Vagina (tissue), 2 donors: ENCODE measurements at regions not wholly inside any gene's neighbourhood (a gene's known extent, or its start where the extent isn't known, plus 50 kb on each side); places are given as distances from the start of the nearest gene placed in this dataset.

Experiments
- POLR2A ChIP-seq, 2 donors: fragments of 450-650 bp; IDR thresholded peaks; one replicate each; pipeline ENCODE4 v1.6.1; 2017; ENCODE audit warnings: antibody characterized with exemption in 2 of 2, mild to moderate bottlenecking in 2 of 2, moderate library complexity in 2 of 2
- TF ChIP-seq, protein P1 (sequence below), 3 experiments: fragments of 450-650 bp in 2 of 3; fragments of 200-600 bp in 1 of 3; sonication (generic) in 1 of 3; IDR thresholded peaks; one replicate each; pipeline ENCODE4 v1.5.1; 2017 to 2019; ENCODE audit warnings: antibody characterized with exemption in 3 of 3, mild to moderate bottlenecking in 2 of 3, moderate library complexity in 2 of 3

DNA sequence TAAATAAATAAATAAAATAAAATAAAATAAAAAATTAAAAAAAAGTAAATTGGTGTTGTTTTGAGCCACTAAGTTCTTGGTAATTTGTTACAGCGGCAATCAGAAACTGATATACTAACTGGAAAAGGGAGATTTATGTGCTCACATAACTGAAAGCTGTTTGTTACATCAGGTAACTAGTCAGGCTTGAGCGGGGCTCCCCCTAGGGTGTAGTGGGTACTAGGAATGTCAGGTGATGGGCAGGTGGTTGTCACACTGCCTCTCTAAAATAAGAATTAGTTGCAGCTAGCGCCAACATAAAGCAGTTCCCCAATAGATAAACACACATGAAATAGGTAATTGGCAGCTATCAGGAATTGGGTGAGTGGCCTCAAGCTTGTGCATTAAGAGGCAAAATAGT, 1336.9 kb downstream of the XPNPEP1 start:
- TF ChIP-seq, protein P1, sequence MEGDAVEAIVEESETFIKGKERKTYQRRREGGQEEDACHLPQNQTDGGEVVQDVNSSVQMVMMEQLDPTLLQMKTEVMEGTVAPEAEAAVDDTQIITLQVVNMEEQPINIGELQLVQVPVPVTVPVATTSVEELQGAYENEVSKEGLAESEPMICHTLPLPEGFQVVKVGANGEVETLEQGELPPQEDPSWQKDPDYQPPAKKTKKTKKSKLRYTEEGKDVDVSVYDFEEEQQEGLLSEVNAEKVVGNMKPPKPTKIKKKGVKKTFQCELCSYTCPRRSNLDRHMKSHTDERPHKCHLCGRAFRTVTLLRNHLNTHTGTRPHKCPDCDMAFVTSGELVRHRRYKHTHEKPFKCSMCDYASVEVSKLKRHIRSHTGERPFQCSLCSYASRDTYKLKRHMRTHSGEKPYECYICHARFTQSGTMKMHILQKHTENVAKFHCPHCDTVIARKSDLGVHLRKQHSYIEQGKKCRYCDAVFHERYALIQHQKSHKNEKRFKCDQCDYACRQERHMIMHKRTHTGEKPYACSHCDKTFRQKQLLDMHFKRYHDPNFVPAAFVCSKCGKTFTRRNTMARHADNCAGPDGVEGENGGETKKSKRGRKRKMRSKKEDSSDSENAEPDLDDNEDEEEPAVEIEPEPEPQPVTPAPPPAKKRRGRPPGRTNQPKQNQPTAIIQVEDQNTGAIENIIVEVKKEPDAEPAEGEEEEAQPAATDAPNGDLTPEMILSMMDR (IDR thresholded peaks at IDR 0.05): no peak
- no peak for TF ChIP-seq POLR2A (IDR thresholded peaks at IDR 0.05)
